Loucy (cell line): ENCODE measurements at regions not wholly inside any gene's neighbourhood (a gene's known extent, or its start where the extent isn't known, plus 50 kb on each side); places are given as distances from the start of the nearest gene placed in this dataset.

Experiments
- H2AFZ ChIP-seq: fragments of 200-600 bp; sonication (generic); 2 replicates; pipeline ENCODE4 v1.6.0; 2016; ENCODE audit warnings: antibody characterized with exemption, mild to moderate bottlenecking, low read length, moderate library complexity
- H3F3A ChIP-seq: fragments of 200-600 bp; 2 replicates; pipeline ENCODE4 v1.6.0; 2016; ENCODE audit warnings: antibody characterized with exemption, low read depth, mild to moderate bottlenecking
- H3K27me3 ChIP-seq: fragments of 200-600 bp; sonication (generic); 2 replicates; pipeline ENCODE4 v1.6.1; 2014; ENCODE audit warnings: low read length, mild to moderate bottlenecking; ENCODE audit not compliant: insufficient read depth, poor library complexity, severe bottlenecking
- H3K36me3 ChIP-seq: fragments of 200-600 bp; sonication (generic); 2 replicates; pipeline ENCODE4 v1.6.1; 2016; ENCODE audit warnings: low read length; ENCODE audit not compliant: insufficient read depth
- H3K4me1 ChIP-seq: fragments of 200-600 bp; sonication (generic); 2 replicates; pipeline ENCODE4 v1.5.1; 2014; ENCODE audit warnings: low read length, mild to moderate bottlenecking; ENCODE audit not compliant: insufficient read depth, poor library complexity, severe bottlenecking
- H3K4me2 ChIP-seq: fragments of 200-600 bp; sonication (generic); 2 replicates; pipeline ENCODE4 v1.6.0; 2014; ENCODE audit warnings: antibody characterized with exemption, low read length, low read depth, mild to moderate bottlenecking; ENCODE audit not compliant: poor library complexity, severe bottlenecking
- H3K4me3 ChIP-seq: fragments of 200-600 bp; sonication (generic); 2 replicates; pipeline ENCODE4 v1.5.1; 2014; ENCODE audit warnings: low read length, mild to moderate bottlenecking, mixed read lengths; ENCODE audit not compliant: poor library complexity, severe bottlenecking
- H3K79me2 ChIP-seq: fragments of 200-600 bp; sonication (generic); 2 replicates; pipeline ENCODE4 v1.6.1; 2014; ENCODE audit warnings: low read length; ENCODE audit not compliant: insufficient read depth
- H3K9ac ChIP-seq: fragments of 200-600 bp; sonication (generic); 2 replicates; pipeline ENCODE4 v1.6.0; 2014; ENCODE audit warnings: mild to moderate bottlenecking, low read depth, low read length, moderate library complexity; ENCODE audit not compliant: poor library complexity, severe bottlenecking
- H3K9me2 ChIP-seq: fragments of 200-600 bp; sonication (generic); replicated peaks from 2 replicates; pipeline ENCODE4 v1.6.1; 2016; ENCODE audit warnings: low read depth, low read length, mixed read lengths
- H3K9me3 ChIP-seq: fragments of 200-600 bp; sonication (generic); 2 replicates; pipeline ENCODE4 v1.6.1; 2014; ENCODE audit warnings: mild to moderate bottlenecking, antibody characterized with exemption, low read length, low read depth; ENCODE audit not compliant: insufficient read depth
- H4K20me1 ChIP-seq: fragments of 200-600 bp; sonication (generic); 2 replicates; pipeline ENCODE4 v1.6.0; 2014; ENCODE audit warnings: antibody characterized with exemption, low read length, mild to moderate bottlenecking; ENCODE audit not compliant: insufficient read depth, poor library complexity, severe bottlenecking
- CTCF ChIP-seq: fragments of 200-600 bp; sonication (generic); conservative IDR thresholded peaks from 2 replicates; pipeline ENCODE4 v1.5.1; 2014; ENCODE audit warnings: mild to moderate bottlenecking, antibody characterized with exemption, low read length
- EZH2phosphoT487 ChIP-seq: fragments of 200-600 bp; IDR thresholded peaks from 2 replicates; pipeline ENCODE4 v1.6.1; 2018; ENCODE audit warnings: antibody characterized with exemption, mild to moderate bottlenecking, moderate library complexity, borderline replicate concordance

GRCh38 chr13:86882107-86882506 lies 789.1 kb upstream of the SLITRK5 start:
- no peak overlapping the region for H3K4me3 ChIP-seq
- no peaks in the 10 kb centered on the region for H3K79me2 ChIP-seq
- no peak overlapping the region for H3K9ac ChIP-seq
- H3K27me3 ChIP-seq, result no peaks in the 10 kb centered on the region
- H3K4me1 ChIP-seq, result no peaks in the 10 kb centered on the region
- H4K20me1 ChIP-seq, result no peaks in the 10 kb centered on the region
- no peak overlapping the region for H2AFZ ChIP-seq
- H3K9me2 ChIP-seq, result no peaks in the 10 kb centered on the region
- TF ChIP-seq EZH2phosphoT487 (no peak), CTCF (no peak)
- no peaks in the 10 kb centered on the region for H3F3A ChIP-seq
- no peaks in the 10 kb centered on the region for H3K9me3 ChIP-seq
- no peak overlapping the region for H3K4me2 ChIP-seq
- no peaks in the 10 kb centered on the region for H3K36me3 ChIP-seq

- no peak overlapping the region for H3K9ac ChIP-seq
- TF ChIP-seq CTCF (no peak), EZH2phosphoT487 (no peak)
- H3K4me2 ChIP-seq, result no peak overlapping the region
- H4K20me1 ChIP-seq, result no peaks in the 10 kb centered on the region
- H3K79me2 ChIP-seq, result no peaks in the 10 kb centered on the region
- H3K4me1 ChIP-seq, result no peaks in the 10 kb centered on the region
- no peak overlapping the region for H3K4me3 ChIP-seq
- no peaks in the 10 kb centered on the region for H3K9me2 ChIP-seq
- H3K36me3 ChIP-seq, result no peaks in the 10 kb centered on the region
- H3K9me3 ChIP-seq, result no peaks in the 10 kb centered on the region
- H3K27me3 ChIP-seq, result no peaks in the 10 kb centered on the region
- H2AFZ ChIP-seq, result no peak overlapping the region
- H3F3A ChIP-seq, result no peaks in the 10 kb centered on the region
Observed at GRCh38 chr13:86882835-86883234, 788.3 kb upstream of the SLITRK5 start.

- no peak for TF ChIP-seq CTCF
- TF ChIP-seq EZH2phosphoT487, result no peak
- Histone ChIP-seq H3K27me3 (no peaks in the 10 kb centered on the region), H3K9me3 (no peaks in the 10 kb centered on the region)
Observed at GRCh38 chr13:86892330-86892729, 778.8 kb upstream of the SLITRK5 start.

More at GRCh38 chr13:86892330-86892729, 778.8 kb upstream of the SLITRK5 start:
- Histone ChIP-seq H3K79me2 (no peaks in the 10 kb centered on the region), H3K36me3 (no peaks in the 10 kb centered on the region), H3K9me2 (no peaks in the 10 kb centered on the region), H3K4me1 (no peaks in the 10 kb centered on the region), H3K4me2 (no peak overlapping the region), H3F3A (no peaks in the 10 kb centered on the region), H4K20me1 (no peaks in the 10 kb centered on the region), H3K4me3 (no peak overlapping the region), H2AFZ (no peak overlapping the region), H3K9ac (no peak overlapping the region)
